IPS-18c (cell line): ENCODE measurements at regions not wholly inside any gene's neighbourhood (a gene's known extent, or its start where the extent isn't known, plus 50 kb on each side); places are given as distances from the start of the nearest gene placed in this dataset.

ENCODE experiments used
- H3K4me3 ChIP-seq: 2 replicates; pipeline ENCODE4 v1.7.0; 2013; ENCODE audit warnings: low read depth, mild to moderate bottlenecking, low read length, moderate library complexity; ENCODE audit not compliant: insufficient read depth
- H3K9me3 ChIP-seq: one replicate; pipeline ENCODE4 v1.6.1; 2013; ENCODE audit warnings: mild to moderate bottlenecking, low read length, moderate library complexity; ENCODE audit not compliant: control insufficient read depth, insufficient read depth

GRCh38 chr17:71329310-71330098, 791.3 kb upstream of the SOX9 start:
- Histone ChIP-seq H3K9me3 (no peaks in the 10 kb centered on the region), H3K4me3 (no peak overlapping the region)

- Histone ChIP-seq H3K9me3 (no peaks in the 10 kb centered on the region), H3K4me3 (no peak overlapping the region)
Measured at GRCh38 chr17:71330099-71330375, 790.8 kb upstream of the SOX9 start.

GRCh38 chr17:71331754-71332325, 789.0 kb upstream of the SOX9 start:
- Histone ChIP-seq H3K4me3 (no peak overlapping the region), H3K9me3 (no peaks in the 10 kb centered on the region)

- H3K9me3 ChIP-seq: no peaks in the 10 kb centered on the region
- H3K4me3 ChIP-seq: no peak overlapping the region
Measured at GRCh38 chr17:71334048-71334751, 786.6 kb upstream of the SOX9 start.

GRCh38 chr17:71335212-71335611, 785.6 kb upstream of the SOX9 start:
- Histone ChIP-seq H3K9me3 (no peaks in the 10 kb centered on the region), H3K4me3 (no peak overlapping the region)

GRCh38 chr17:71337938-71338337, 782.9 kb upstream of the SOX9 start:
- no peaks in the 10 kb centered on the region for H3K9me3 ChIP-seq
- H3K4me3 ChIP-seq: no peak overlapping the region

- H3K9me3 ChIP-seq: no peaks in the 10 kb centered on the region
- H3K4me3 ChIP-seq: no peak overlapping the region
Measured at GRCh38 chr17:71338396-71338795, 782.4 kb upstream of the SOX9 start.

GRCh38 chr17:71339206-71339605, 781.6 kb upstream of the SOX9 start:
- Histone ChIP-seq H3K4me3 (no peak overlapping the region), H3K9me3 (peaks cover 1% of the 10 kb centered on the region)

- Histone ChIP-seq H3K9me3 (peaks cover 6% of the 10 kb centered on the region), H3K4me3 (no peak overlapping the region)
Measured at GRCh38 chr17:71342737-71343136, 778.1 kb upstream of the SOX9 start.

- H3K9me3 ChIP-seq: peaks cover 2% of the 10 kb centered on the region
- H3K4me3 ChIP-seq: no peak overlapping the region
Measured at GRCh38 chr17:71349908-71350600, 770.8 kb upstream of the SOX9 start.

GRCh38 chr17:71360301-71360700, 760.5 kb upstream of the SOX9 start:
- Histone ChIP-seq H3K9me3 (peaks cover 2% of the 10 kb centered on the region), H3K4me3 (no peak overlapping the region)

- Histone ChIP-seq H3K9me3 (peaks cover 2% of the 10 kb centered on the region), H3K4me3 (no peak overlapping the region)
Measured at GRCh38 chr17:71361656-71362450, 759.0 kb upstream of the SOX9 start.

- H3K9me3 ChIP-seq: no peaks in the 10 kb centered on the region
- H3K4me3 ChIP-seq: no peak overlapping the region
Measured at GRCh38 chr17:71363661-71364060, 757.2 kb upstream of the SOX9 start.

GRCh38 chr17:71371809-71372208, 749.0 kb upstream of the SOX9 start:
- no peak overlapping the region for H3K4me3 ChIP-seq
- H3K9me3 ChIP-seq: no peaks in the 10 kb centered on the region

- Histone ChIP-seq H3K4me3 (no peak overlapping the region), H3K9me3 (no peaks in the 10 kb centered on the region)
Measured at GRCh38 chr17:71375948-71376347, 744.9 kb upstream of the SOX9 start.

- Histone ChIP-seq H3K4me3 (no peak overlapping the region), H3K9me3 (no peaks in the 10 kb centered on the region)
Measured at GRCh38 chr17:71376933-71377332, 743.9 kb upstream of the SOX9 start.

GRCh38 chr17:71378036-71378435, 742.8 kb upstream of the SOX9 start:
- H3K9me3 ChIP-seq: no peaks in the 10 kb centered on the region
- no peak overlapping the region for H3K4me3 ChIP-seq
